SK-N-MC (cell line): ENCODE measurements at regions not wholly inside any gene's neighbourhood (a gene's known extent, or its start where the extent isn't known, plus 50 kb on each side); places are given as distances from the start of the nearest gene placed in this dataset.

Experiments used
- EZH2 ChIP-seq: fragments of 200-600 bp; sonication (generic); IDR thresholded peaks from one replicate; pipeline ENCODE4 v1.6.1; 2017; ENCODE audit warnings: antibody characterized with exemption
- POLR2AphosphoS5 ChIP-seq: IDR thresholded peaks from 2 replicates; pipeline ENCODE4 v1.6.1; 2012; ENCODE audit warnings: mild to moderate bottlenecking, low read depth, low read length, borderline replicate concordance

DNA sequence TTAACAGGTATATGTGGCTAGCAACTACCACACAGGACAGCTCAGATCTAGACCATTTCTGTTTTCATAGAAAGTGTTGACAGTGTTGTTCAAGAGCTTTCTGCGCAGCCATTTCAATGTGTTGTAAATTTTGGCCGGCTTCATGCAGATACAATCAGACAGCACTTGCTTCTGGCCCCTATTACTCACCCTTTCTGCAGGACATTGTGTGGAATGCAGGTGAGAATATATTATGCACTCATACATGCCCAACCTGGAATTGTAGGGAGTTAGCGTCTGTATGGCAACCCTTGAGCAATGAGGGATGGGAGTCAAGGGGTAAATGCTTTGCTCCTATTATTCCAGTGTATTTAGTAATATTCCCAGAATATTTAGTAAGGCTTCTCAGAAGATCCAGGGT lies 180.9 kb upstream of the PLXNA2 start:
- no peak for TF ChIP-seq POLR2AphosphoS5
- TF ChIP-seq EZH2, result no peak
